ENCODE measurements at regions not wholly inside any gene's neighbourhood (a gene's known extent, or its start where the extent isn't known, plus 50 kb on each side); places are given as distances from the start of the nearest gene placed in this dataset.

DNA sequence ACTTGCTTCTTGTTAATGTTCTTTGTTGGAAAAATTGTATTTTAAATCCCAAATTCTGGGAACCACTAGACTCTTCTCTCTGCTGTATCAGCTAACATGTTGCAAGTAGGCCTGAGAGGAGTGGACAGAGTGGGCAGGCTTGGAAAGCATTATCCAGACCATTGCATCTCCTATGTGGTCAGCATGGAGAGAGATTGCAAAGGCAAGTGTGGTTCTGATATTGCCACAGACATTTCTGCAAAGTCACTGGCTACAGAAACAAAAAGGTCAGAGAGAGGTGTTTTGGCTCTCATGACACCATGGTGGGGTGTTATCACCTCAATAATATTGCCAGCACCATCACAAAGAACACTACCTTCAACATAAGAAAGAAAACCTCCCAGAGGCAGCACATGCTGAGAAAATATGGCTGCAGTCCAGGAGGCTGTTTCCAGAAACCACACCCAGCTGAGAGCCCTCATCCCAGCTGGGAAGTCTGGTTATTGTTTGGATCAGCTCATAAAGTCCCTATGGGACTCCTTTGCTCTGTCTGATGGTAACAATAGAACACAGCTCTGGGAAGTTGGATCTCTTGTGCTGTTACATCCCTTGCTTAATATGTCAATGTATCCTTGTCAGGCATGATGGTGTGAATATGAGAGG is 78.2 kb upstream of the TBX18 start:
- no peaks in the 10 kb centered on the region for H4K20me1 ChIP-seq (replicated peaks; ENCODE audit: control insufficient read depth, insufficient read depth, low read length)
- no peaks in the 10 kb centered on the region for H3K36me3 ChIP-seq (ENCODE audit: control insufficient read depth, insufficient read depth, low read length)
- H3K9me3 ChIP-seq (replicated peaks; ENCODE audit: control insufficient read depth, insufficient read depth, low read depth, low read length): no peaks in the 10 kb centered on the region
- no peak overlapping the region for H3K4me2 ChIP-seq (ENCODE audit: insufficient read depth, low read length)
- 0 out of 3 replicates have a peak, but pooled peaks have one; percentile 33 for ATAC-seq
- no peak for FAIRE-seq
- no peaks in the 10 kb centered on the region for H3K9me1 ChIP-seq (ENCODE audit: control insufficient read depth, insufficient read depth, low read length)
- H3K9ac ChIP-seq (ENCODE audit: insufficient read depth in 1 of 2, low read depth in 2 of 2, low read length in 2 of 2): no peak overlapping the region
- peak in 1 of 4 experiments; percentile 8 for DNase-seq (ENCODE audit: extremely low read depth in 1 of 4, low spot score in 3 of 4)
- no peak overlapping the region for H3K4me3 ChIP-seq
- peaks cover 0 to 2% of the 10 kb centered on the region in 2 experiments; a peak in 1 of 5 replicates for H3K4me1 ChIP-seq (replicated peaks in 1 of 2; ENCODE audit: control insufficient read depth in 2 of 2, insufficient read depth in 2 of 2, low read length in 2 of 2)
- H3K27me3 ChIP-seq (ENCODE audit: control insufficient read depth in 2 of 2, insufficient read depth in 2 of 2, low read length in 2 of 2): no peaks in the 10 kb centered on the region; a peak in 1 of 5 replicates
- no peak overlapping the region for H2AFZ ChIP-seq (ENCODE audit: low read depth, low read length)
- POLR2A ChIA-PET: no interaction called here
- in situ Hi-C loops (cut with MboI): no loop called here
- intact Hi-C loops (cut with micrococcal nuclease): no loop called here
- no peaks in the 10 kb centered on the region for H3K79me2 ChIP-seq (ENCODE audit: control insufficient read depth, insufficient read depth, low read length)
- no peak overlapping the region for H3K27ac ChIP-seq (ENCODE audit: extremely low read depth, low read depth, low read length)
- no TSS peak for BruUV-seq (replicated peaks)
- CTCF ChIA-PET (ENCODE audit: low intra/inter-chr PET ratio): no interaction called here
- TF ChIP-seq DIDO1 (tag; IDR thresholded peaks at IDR 0.05; ENCODE audit: low read depth) (no peak), MEF2A (IDR thresholded peaks at IDR 0.05; ENCODE audit: control insufficient read depth, low read depth, low read length) (no peak), HLTF (IDR thresholded peaks at IDR 0.05) (no peak), NUFIP1 (IDR thresholded peaks at IDR 0.05; ENCODE audit: partially characterized antibody) (no peak), MAFG (tag; conservative IDR thresholded peaks at IDR 0.05) (peak; percentile 74), BHLHE40 (IDR thresholded peaks at IDR 0.05; ENCODE audit: low read length) (no peak), ZKSCAN8 (CRISPR knock-in tag; IDR thresholded peaks at IDR 0.05) (no peak), KAT2B (IDR thresholded peaks at IDR 0.05; ENCODE audit: low read depth, low read length) (no peak), NFATC3 (IDR thresholded peaks at IDR 0.05) (no peak), ZKSCAN1 (IDR thresholded peaks at IDR 0.05; ENCODE audit: low read depth, low read length) (no peak), E2F5 (CRISPR knock-in tag; IDR thresholded peaks at IDR 0.05) (no peak), ZNF232 (CRISPR knock-in tag; IDR thresholded peaks at IDR 0.05) (no peak), SFPQ (IDR thresholded peaks at IDR 0.05; ENCODE audit: low read depth, low read length) (no peak), ZNF217 (CRISPR knock-in tag; IDR thresholded peaks at IDR 0.05) (no peak), NFE2 (IDR thresholded peaks at IDR 0.05; ENCODE audit: low read depth) (peak; percentile 62)
- TF ChIP-seq, protein P1, sequence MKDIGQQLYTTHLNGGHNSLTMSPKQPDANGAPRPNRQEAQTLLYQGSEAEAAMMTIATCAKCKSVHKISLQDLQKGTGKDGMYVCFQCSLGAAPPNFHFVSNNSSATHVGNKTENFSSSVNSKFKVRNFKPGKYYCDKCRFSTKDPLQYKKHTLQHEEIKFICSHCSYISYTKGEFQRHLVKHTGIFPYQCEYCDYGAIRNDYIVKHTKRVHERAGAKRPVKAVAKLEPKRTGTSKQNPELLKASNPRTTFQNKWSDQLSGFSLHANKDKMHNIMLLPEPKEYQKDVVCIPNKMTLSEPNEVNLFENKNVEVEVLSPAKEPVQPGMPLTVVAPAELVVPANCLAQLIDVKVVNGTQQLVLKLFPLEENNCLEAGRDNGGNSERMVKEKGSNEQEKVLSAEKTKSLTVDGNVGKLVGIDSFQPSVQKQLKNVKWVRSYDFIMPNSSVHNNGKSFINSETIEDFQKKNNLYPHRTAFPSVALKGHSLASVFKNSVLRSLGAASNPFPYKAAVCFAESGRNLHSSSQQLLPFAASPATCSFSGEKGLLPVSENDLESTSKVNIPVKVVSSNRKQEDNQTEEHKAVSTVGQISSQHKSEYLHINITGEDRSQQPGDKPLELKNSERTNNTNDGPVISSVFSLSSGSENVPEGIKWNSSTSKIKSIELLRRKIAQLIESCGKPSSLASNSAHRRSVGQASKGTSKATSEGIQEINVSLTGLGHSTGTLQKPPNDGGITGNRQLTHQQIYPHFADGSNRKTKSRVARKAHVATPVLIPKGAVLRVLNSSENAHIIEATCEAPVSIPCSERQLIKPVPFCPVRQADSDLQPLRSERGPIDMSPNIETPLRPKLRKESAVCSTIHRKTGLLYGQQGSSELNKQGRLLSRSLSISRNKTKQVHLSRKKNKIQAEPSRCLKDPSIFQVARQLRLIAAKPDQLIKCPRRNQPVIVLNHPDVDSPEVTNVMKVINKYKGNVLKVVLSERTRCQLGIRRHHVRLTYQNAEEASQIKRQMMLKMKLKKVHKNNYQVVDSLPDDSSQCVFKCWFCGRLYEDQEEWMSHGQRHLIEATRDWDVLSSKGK (CRISPR knock-in tag; IDR thresholded peaks at IDR 0.05): no peak
- TF ChIP-seq, protein P2, sequence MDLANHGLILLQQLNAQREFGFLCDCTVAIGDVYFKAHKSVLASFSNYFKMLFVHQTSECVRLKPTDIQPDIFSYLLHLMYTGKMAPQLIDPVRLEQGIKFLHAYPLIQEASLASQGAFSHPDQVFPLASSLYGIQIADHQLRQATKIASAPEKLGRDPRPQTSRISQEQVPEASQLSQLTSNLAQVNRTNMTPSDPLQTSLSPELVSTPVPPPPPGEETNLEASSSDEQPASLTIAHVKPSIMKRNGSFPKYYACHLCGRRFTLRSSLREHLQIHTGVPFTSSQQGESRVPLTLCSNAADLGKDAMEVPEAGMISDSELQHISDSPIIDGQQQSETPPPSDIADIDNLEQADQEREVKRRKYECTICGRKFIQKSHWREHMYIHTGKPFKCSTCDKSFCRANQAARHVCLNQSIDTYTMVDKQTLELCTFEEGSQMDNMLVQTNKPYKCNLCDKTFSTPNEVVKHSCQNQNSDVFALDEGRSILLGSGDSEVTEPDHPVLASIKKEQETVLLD (IDR thresholded peaks at IDR 0.05): no peak

Measured in K562 (cell line).